HG03064 (cell line): ENCODE measurements at regions not wholly inside any gene's neighbourhood (a gene's known extent, or its start where the extent isn't known, plus 50 kb on each side); places are given as distances from the start of the nearest gene placed in this dataset.
"Not testable (repeated sequence)": the region's sequence is repeated elsewhere in the genome, so short reads cannot be mapped to it uniquely, and the experiment has no call there.

Experiments used
- ATAC-seq: cut with Tn5 transposase; IDR thresholded peaks from one replicate; pipeline ENCODE4 v1.9.1; 2021; ENCODE audit warnings: low read depth; ENCODE audit not compliant: unreplicated experiment

DNA sequence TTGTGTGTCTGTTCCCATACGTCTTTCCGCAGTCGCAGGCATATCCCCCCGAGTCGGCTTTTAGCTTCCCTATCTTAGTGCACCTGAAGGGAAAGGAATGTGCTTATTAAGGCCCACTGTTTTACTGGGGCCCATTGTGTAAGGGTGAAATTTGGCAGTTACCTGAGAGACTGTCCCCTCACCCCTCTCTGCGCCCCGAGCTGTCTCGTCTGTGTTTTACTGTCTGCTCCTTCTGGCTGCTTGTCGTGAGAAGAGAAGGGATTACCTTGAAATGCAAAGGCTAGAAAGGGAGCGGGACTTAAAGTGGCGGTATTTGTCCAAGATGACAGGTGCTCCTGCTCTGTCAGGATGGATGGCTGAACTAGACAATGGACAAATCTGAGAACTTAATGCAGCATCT is 233.0 kb upstream of the POU1F1 start:
- ATAC-seq = no peak

DNA sequence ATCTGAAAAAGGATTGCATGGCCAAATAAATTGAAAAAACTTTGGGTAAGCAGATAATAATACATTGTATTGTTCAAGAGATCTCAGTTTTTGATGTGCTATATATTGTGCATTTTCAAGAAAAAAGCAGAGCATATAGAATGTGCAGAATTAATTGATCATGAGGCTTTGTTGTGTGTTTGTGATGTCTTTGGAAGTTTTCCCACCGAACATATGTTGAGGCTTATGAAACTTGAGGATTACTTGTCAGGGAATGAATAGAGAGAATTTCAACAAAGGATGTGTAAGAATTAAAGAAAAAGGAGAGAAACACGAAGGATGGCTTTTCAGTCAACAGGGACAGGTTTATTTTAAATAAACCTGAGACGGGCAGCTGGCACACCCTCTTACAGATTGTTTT is 232.5 kb upstream of the POU1F1 start:
- ATAC-seq = no peak

DNA sequence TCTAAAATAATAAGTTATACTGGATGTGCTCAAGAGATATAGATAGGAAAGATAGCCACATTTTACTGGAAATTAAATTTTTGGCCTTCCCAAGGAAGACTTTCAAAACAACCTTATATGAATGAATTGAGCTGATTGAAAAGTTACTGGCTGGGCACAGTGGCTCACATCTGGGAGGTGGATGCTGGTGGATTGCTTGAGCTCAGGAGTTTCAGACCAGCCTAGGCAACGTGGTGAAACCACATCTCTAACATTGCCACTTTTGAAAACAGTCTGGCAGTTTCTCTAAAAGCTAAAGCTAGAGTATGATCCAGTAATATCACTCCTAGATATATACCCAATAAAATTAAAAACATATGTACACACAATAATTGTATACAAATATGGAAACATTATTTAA is 231.4 kb upstream of the POU1F1 start:
- ATAC-seq = no peak

DNA sequence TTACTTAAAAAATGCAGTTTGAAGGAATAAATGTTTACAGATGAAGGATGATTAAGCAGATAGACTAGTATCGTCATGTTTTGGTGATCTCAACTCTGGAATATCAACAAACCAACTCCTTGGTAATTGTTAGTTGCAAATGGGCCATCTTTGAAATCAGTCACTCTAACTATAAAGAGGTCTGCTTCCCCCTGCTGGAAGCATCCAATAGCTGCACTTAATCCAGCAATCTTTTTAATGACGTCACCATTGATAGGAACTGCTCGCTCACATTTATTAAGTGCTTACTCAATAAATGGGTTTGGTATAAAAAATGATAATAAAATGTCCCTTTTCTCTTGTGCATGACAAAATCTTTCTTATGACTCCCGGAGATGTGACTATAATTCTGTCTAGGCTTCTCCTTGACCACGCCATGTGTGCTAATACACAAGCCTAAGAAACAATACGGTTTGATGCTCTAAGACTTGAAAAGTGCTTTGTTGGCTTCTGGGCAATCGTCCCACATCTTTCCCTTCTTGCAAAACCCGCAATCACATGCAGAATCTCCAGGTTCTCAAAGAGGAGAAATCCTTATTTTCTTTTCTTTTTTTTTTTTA is 227.6 kb upstream of the POU1F1 start:
- peak; percentile 63 for ATAC-seq

DNA sequence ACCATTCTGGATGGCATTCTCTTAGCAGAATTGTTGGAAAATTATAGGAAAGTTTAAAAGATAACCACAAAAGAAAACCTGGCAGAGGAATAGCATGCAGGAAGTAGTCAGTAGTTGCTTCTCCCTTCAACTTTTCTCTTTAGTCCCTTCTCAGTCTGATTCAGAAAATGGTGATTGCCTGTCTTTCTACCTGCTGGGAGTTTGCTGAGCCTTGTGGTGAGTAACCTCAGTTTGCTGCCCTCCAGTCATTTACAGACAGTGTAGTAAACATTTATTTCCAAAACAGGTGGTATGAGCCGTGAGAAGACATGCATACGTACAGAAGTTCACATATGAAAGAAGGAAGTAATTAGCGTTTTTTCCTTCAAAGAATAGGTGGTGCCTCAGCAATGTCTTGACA is 224.7 kb upstream of the POU1F1 start:
- ATAC-seq = no peak

DNA sequence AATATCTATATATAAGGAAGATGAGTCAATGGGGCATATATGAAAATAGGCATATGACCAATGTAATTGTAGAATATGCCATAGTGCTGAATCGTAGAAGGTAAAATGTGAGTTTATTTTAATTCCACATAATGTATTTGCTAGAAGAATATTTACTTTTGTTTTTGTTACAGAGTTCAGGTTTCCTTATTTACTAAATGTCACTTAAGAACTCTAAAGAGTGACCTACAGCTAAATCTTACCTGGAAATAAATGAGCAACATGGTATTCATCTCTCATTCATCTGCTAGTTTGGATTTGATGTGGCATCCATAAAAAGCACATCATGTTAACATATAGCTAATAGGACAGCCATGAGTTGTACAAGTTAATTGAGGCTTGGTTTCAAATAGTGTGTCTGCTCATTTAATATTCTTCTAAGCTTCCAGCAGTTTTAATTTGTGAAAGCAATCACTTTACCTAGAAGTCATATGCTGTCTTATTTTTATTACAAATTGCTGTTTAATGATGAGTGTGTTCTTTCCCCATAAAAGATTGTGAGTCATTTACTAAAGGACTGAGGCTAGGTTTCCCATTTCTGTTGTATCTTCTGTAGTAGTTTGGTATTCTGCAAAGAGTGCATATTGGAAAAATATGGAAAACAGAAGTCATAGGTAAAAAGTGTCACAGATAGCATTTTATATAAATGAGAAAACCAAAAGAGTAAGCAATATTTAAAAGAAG is 222.1 kb upstream of the POU1F1 start:
- no peak for ATAC-seq

DNA sequence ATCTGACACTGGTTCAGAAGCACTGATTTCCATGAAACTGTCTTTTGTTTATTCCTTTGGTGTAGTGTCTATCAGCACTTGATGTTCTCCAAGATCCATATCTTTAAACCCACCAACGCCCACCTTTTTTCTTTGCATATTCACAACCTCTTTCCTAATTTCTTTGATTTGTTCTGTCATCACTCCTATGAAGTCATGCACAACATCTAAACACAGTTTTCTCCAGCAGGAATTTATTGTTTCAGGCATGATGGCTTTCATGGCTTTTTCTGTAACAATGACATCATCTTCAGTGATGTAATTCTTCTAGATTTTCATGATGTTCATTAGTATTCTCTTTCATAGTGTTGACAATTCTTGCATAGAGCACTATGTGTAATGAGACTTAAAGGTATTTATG is 219.6 kb upstream of the POU1F1 start:
- no peak for ATAC-seq

DNA sequence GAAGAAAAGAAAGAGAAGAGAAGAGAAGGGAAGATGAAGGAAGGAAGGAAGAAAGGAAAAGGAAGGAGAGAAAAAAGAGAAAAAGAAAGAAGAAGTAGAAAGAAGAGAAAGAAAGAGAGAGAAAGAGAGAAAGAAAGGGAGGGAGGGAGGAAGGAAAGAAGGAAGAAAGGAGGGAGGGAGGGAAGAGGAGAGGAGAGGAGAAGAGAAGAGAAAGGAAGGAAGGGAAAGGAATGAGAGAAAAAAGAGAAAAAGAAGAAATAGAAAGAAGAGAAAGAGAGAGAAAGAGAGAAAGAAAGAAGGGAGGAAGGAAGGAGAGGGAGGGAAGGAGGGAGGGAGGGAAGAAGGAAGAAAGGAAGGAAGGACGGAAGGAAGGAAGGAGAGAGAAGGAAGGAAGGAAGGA is 217.9 kb upstream of the POU1F1 start:
- no peak for ATAC-seq

DNA sequence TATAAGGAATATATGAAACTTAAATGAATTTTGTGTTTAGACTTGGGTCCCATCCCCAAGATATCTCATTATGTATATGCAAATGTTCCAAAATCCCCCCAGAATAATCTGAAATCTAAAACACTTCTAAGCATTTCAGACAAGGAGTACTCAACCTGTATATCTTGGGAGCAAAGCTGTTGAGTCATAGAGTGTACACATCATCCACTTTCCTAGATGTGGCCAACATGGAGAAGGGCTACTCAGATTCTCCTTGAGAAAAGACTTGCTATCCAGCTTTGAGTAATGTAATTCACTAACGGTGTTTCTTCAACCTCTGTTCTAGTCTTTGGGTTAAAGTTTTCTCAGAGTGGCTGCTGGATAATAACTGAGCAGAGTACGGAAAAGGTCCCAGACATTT is 215.5 kb upstream of the POU1F1 start:
- ATAC-seq = no peak

DNA sequence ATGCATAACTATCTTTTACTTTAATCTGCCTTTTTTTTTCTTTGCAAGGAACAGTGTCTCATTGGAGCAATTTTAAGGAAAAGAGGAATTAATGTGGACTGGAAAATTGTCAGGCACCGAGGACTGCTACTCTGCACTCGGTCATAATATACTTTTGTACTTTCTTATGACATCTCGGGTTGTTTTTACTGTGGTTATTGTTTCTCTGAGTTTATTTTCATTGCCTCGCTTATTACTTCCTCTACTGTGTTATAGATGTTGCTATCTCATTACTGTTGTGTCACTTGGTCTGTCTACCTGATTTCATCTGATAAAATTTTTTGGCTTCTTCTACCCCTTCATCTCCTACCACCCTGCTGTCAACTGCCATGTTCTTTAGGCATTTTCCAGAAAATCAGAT is 213.5 kb upstream of the POU1F1 start:
- no peak for ATAC-seq

DNA sequence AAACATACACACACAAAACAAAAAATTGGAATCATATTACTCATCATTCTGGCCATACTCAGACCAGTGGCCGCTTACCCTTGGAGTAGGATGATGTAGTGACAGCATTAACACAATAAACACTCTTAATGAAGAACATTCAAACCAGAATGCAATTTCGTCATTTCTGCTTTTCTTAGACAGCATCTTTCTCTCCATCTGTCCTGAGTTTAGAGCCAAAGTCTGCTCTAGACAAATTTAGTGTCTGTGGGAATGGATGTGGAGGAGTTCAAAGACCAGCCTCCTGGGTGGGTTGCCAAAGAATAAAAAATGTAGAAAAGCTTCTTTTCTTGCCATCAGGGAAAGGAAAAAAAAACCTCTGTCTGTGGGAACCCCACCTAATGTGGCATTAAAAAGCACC is 212.4 kb upstream of the POU1F1 start:
- no peak for ATAC-seq

DNA sequence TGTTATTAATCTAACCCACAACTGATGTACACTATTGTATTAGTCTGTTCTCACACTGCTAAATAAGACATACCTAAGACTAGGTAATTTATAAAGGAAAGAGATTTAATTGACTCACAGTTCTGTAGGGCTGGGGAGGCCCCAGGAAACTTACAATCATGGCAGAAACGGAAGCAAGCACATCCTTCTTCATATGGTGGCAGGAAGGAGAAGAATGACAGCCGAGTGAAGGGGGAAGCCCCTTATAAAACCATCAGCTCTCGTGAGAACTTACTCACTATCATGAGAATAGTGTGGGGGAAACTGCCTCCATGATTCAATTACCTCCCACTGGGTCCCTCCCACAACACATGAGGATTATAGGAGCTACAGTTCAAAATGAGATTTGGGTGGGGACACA is 210.3 kb upstream of the POU1F1 start:
- ATAC-seq = not testable (repeated sequence)

DNA sequence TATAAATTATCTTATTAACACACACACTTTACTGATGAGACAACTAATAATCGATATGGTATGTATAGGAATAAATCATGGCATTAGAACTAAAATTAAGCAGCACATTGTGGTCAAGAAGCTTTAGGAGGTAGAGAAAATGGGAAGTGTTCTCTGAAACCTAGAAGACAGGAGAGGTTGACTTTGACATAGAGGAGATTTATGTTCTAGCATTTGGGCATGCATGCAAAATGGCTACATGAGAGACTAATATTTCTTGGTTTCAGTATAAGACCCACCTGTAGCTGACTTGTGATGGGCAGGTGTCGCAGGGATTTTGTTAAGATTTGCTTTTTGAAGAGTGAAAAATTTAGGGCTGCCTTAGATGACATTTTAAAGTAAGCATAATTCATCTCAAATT is 209.7 kb upstream of the POU1F1 start:
- no peak for ATAC-seq

DNA sequence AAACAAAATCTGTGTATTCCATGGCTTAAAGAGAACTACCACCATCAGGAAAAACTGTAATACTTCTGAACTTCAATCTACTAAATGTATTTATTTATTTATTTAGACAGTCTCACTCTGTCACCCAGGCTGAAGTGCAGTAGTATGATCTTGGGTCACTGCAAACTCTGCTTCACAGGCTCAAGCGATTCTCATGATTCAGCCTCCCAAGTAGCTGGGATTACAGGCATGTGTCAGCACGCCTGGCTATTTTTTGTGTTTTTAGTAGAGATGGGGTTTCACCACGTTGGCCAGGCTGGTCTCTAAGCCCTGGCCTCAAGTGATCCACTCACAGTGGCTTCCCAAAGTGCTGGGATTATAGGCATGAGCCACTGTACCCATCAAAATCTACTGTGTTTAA is 202.3 kb upstream of the POU1F1 start:
- ATAC-seq = no peak

DNA sequence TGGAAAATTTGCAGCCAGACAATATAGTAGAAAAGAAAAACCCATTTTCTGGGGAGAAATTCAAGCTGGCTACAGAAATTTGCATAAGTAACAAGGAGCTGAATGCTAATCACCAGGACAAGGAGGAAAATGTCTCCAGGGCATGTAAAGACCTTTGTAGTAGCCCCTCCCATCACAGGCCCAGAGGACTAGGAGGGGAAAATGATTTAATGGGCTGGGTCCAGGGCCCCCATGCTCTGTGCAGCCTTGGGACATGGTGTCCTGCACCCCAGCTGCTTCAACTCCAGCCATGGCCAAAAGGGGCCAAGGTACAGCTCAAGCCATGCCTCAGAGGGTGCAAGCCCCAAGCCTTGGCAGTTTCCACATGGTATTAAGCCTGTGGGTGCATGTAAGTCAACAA is 197.6 kb upstream of the POU1F1 start:
- no peak for ATAC-seq

DNA sequence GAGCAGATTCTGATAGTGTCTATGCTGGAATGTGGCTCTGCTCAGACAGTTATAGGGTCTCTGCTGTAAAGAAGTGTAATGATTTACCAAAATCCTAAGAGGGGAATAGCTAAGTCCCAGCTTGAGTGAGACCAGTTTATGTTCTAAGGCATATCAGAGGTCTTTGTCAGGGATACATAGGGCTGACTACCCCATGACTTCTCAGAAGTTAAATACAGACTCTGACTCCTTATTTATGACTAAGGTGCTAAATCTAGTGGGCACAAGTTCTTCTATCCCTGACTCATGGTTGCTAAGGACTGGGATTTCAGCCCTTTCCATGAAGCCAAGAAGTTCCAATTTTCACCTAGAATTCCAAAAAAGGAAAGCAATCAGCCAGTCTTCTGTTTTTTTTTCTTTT is 192.6 kb upstream of the POU1F1 start:
- ATAC-seq = no peak

DNA sequence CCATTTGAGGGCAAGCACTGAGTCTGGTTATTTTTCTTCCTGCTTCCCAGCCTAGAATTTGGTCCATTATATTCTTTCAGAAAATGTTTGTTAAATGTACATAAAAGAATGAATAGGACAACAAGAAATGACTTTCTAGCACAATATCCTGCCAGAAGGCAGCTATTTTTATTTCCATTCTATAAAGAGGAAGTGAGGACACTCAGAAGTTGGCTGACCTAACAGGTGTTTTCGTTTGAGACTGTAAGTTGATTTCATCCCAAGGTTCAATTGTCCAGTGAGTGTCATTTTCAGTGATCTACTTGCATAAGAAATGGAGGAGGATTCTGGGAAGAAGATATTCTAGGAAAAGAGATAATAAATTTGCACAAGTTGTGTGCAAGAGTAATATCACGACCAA is 191.9 kb upstream of the POU1F1 start:
- ATAC-seq = no peak

DNA sequence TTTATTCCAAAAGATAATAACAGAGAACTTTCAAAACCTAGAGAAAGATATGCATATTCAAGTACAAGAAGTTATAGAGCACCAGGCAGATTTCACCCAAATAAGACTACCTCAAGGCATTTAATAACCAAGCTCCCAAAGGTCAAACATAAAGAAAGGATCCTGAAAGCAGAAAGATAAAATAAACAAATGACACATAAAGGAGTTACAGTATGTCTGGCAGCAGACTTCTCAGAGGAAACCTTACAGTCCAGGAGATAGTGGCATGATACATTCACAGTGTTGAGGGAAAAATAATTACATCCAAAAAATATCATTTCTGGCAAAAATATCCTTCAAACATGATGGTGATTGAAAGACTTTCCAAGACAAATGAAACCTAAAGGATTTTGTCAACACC is 185.8 kb upstream of the POU1F1 start:
- no peak for ATAC-seq

DNA sequence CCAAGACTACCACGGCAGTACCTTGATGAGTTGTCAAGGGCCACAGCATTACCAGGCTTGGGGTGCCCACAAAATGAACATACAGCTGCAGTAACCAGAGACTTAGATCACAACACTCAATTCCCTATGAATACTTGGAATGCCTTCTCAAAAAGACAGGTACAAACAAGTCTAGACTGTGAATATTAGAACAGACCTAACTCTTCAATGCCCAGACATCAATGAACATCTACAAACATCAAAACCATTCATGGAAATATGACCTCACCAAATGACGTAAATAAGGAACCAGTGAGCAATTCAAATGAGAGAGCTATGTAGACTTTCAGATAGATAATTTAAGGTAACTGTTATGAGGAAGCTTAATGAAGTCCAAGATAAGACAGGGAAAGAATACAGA is 185.1 kb upstream of the POU1F1 start:
- ATAC-seq = no peak

DNA sequence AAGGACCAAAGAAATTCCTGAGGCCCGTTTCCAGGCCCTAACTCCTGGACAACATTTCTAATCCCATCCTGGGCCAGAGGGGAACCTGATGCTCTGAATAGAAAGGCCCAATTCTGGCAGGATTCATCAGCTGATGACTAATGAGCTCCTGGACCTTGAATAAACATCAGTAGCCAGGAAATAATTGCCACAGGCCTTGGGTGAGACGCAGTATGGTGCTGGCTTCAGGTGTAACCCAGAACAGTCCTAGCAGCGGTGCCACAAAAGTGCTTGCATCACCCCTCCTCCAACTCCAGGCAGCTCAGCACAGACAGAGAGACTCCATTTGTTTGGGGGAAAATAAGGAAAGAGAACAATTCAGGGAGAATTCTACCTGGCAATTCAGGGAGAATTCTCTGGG is 184.7 kb upstream of the POU1F1 start:
- ATAC-seq = no peak

DNA sequence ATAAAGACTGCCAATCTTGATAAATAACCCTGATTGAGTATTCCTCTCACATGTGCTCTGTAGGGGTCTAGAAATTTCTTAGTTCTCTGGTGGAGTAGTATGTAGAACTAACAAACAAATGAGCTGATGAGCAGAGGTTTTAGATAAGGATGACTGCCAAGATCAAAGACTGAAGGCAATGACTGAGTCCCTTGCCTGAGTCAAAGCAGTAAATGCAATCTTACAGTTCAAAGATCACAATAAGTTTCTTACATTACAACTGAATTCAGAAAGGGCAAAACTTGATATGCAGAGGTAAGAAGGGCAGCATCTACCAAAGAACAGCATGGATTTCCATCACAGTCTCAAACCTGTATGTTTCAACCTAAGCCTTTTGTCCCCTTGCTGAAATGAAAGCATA is 172.2 kb upstream of the POU1F1 start:
- no peak for ATAC-seq

DNA sequence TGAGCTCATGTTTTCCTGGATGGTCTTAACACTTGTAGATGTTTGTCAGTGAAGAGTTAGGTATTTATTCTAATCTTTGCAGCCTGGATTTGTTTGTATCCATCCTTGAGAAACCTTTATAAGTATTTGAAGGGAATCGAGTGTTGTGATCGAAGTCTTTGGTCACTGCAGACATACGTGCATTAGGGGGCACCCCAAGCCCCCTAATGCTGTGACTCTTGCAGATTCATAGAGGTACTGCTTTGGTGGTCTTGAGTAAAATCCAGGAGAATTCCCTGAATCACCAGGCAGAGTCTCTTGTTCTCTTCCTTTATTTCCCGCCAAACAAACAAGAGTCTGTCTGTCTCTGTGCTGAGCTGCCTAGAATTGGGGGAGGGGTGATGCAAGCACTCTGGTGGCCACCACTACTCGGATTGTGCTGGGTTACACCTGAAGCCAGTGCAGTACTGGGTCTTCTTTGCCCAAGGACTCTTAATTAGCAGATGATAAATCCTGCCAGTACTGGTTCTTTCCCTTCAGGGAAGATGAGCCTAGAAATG is 170.5 kb upstream of the POU1F1 start:
- ATAC-seq = no peak
